ENCODE measurements at regions not wholly inside any gene's neighbourhood (a gene's known extent, or its start where the extent isn't known, plus 50 kb on each side); places are given as distances from the start of the nearest gene placed in this dataset.
"Not testable (repeated sequence)": the region's sequence is repeated elsewhere in the genome, so short reads cannot be mapped to it uniquely, and the experiment has no call there.

GRCh38 chr5:103993031-103993430 is 430.4 kb upstream of the NUDT12 start:
- CTCF ChIA-PET = no interaction called here
- no peak for DNase-seq
- Mint-ChIP-seq H3K27ac (no peak overlapping the region), H3K27me3 (ENCODE audit: low read depth) (no peaks in the 10 kb centered on the region), H3K4me3 (no peak overlapping the region), H3K9me3 (peaks cover under 1% of the 10 kb centered on the region), H3K36me3 (ENCODE audit: low read depth) (no peaks in the 10 kb centered on the region), H3K4me1 (ENCODE audit: low read depth) (no peaks in the 10 kb centered on the region)
- intact Hi-C loops (cut with micrococcal nuclease) = no loop called here

GRCh38 chr5:103990064-103990463 is 427.5 kb upstream of the NUDT12 start:
- no peaks in the 10 kb centered on the region for H3K36me3 Mint-ChIP-seq (ENCODE audit: low read depth)
- no peak overlapping the region for H3K4me3 Mint-ChIP-seq
- intact Hi-C loops (cut with micrococcal nuclease) = no loop called here
- H3K4me1 Mint-ChIP-seq (ENCODE audit: low read depth) = no peaks in the 10 kb centered on the region
- H3K27ac Mint-ChIP-seq = no peak overlapping the region
- CTCF ChIA-PET = no interaction called here
- no peak for DNase-seq
- peaks cover 5% of the 10 kb centered on the region for H3K9me3 Mint-ChIP-seq
- H3K27me3 Mint-ChIP-seq (ENCODE audit: low read depth) = no peaks in the 10 kb centered on the region

GRCh38 chr5:103981592-103981991 is 419.0 kb upstream of the NUDT12 start:
- CTCF ChIA-PET = no interaction called here
- intact Hi-C loops (cut with micrococcal nuclease) = no loop called here
- Mint-ChIP-seq H3K27me3 (ENCODE audit: low read depth) (no peaks in the 10 kb centered on the region), H3K4me3 (no peak overlapping the region), H3K9me3 (peaks cover 2% of the 10 kb centered on the region), H3K27ac (no peak overlapping the region), H3K36me3 (ENCODE audit: low read depth) (no peaks in the 10 kb centered on the region), H3K4me1 (ENCODE audit: low read depth) (no peaks in the 10 kb centered on the region)
- no peak for DNase-seq

GRCh38 chr5:103973669-103974068 is 411.1 kb upstream of the NUDT12 start:
- H3K9me3 Mint-ChIP-seq = peaks cover 19% of the 10 kb centered on the region
- CTCF ChIA-PET = no interaction called here
- no peaks in the 10 kb centered on the region for H3K36me3 Mint-ChIP-seq (ENCODE audit: low read depth)
- H3K27ac Mint-ChIP-seq = no peak overlapping the region
- no peaks in the 10 kb centered on the region for H3K27me3 Mint-ChIP-seq (ENCODE audit: low read depth)
- H3K4me3 Mint-ChIP-seq = no peak overlapping the region
- H3K4me1 Mint-ChIP-seq (ENCODE audit: low read depth) = no peaks in the 10 kb centered on the region
- intact Hi-C loops (cut with micrococcal nuclease) = no loop called here
- DNase-seq = no peak

GRCh38 chr5:103966295-103966694 is 403.7 kb upstream of the NUDT12 start:
- intact Hi-C loops (cut with micrococcal nuclease); DNase-seq; H3K36me3 Mint-ChIP-seq (ENCODE audit: low read depth); H3K4me3 Mint-ChIP-seq; H3K4me1 Mint-ChIP-seq (ENCODE audit: low read depth); H3K27ac Mint-ChIP-seq; CTCF ChIA-PET; H3K27me3 Mint-ChIP-seq (ENCODE audit: low read depth): not testable (repeated sequence)
- H3K9me3 Mint-ChIP-seq = peaks cover 22% of the 10 kb centered on the region

GRCh38 chr5:103962023-103962422 is 399.4 kb upstream of the NUDT12 start:
- no peak overlapping the region for H3K27ac Mint-ChIP-seq
- intact Hi-C loops (cut with micrococcal nuclease) = no loop called here
- DNase-seq = no peak
- CTCF ChIA-PET = no interaction called here
- peaks cover 15% of the 10 kb centered on the region for H3K9me3 Mint-ChIP-seq
- no peaks in the 10 kb centered on the region for H3K36me3 Mint-ChIP-seq (ENCODE audit: low read depth)
- H3K4me1 Mint-ChIP-seq (ENCODE audit: low read depth) = no peaks in the 10 kb centered on the region
- no peak overlapping the region for H3K4me3 Mint-ChIP-seq
- H3K27me3 Mint-ChIP-seq (ENCODE audit: low read depth) = no peaks in the 10 kb centered on the region

GRCh38 chr5:103953601-103954382 is 391.2 kb upstream of the NUDT12 start:
- DNase-seq = no peak
- CTCF ChIA-PET = no interaction called here
- Mint-ChIP-seq H3K27ac (no peak overlapping the region), H3K9me3 (peaks cover 11% of the 10 kb centered on the region), H3K27me3 (ENCODE audit: low read depth) (no peaks in the 10 kb centered on the region), H3K36me3 (ENCODE audit: low read depth) (no peaks in the 10 kb centered on the region), H3K4me3 (no peak overlapping the region), H3K4me1 (ENCODE audit: low read depth) (no peaks in the 10 kb centered on the region)
- intact Hi-C loops (cut with micrococcal nuclease) = no loop called here

GRCh38 chr5:103951776-103952175 is 389.2 kb upstream of the NUDT12 start:
- H3K27me3 Mint-ChIP-seq (ENCODE audit: low read depth) = no peaks in the 10 kb centered on the region
- DNase-seq = no peak
- intact Hi-C loops (cut with micrococcal nuclease) = no loop called here
- no peaks in the 10 kb centered on the region for H3K36me3 Mint-ChIP-seq (ENCODE audit: low read depth)
- H3K9me3 Mint-ChIP-seq = peaks cover 8% of the 10 kb centered on the region
- H3K4me1 Mint-ChIP-seq (ENCODE audit: low read depth) = no peaks in the 10 kb centered on the region
- no peak overlapping the region for H3K27ac Mint-ChIP-seq
- CTCF ChIA-PET = no interaction called here
- H3K4me3 Mint-ChIP-seq = no peak overlapping the region

GRCh38 chr5:103943230-103943629 is 380.6 kb upstream of the NUDT12 start:
- Mint-ChIP-seq H3K27ac (no peak overlapping the region), H3K27me3 (ENCODE audit: low read depth) (no peaks in the 10 kb centered on the region), H3K9me3 (no peaks in the 10 kb centered on the region), H3K4me1 (ENCODE audit: low read depth) (no peaks in the 10 kb centered on the region), H3K36me3 (ENCODE audit: low read depth) (no peaks in the 10 kb centered on the region), H3K4me3 (no peak overlapping the region)
- intact Hi-C loops (cut with micrococcal nuclease) = no loop called here
- no peak for DNase-seq
- CTCF ChIA-PET = no interaction called here

GRCh38 chr5:103942587-103943186 is 380.1 kb upstream of the NUDT12 start:
- H3K27me3 Mint-ChIP-seq (ENCODE audit: low read depth) = no peaks in the 10 kb centered on the region
- no peaks in the 10 kb centered on the region for H3K36me3 Mint-ChIP-seq (ENCODE audit: low read depth)
- H3K4me3 Mint-ChIP-seq = no peak overlapping the region
- CTCF ChIA-PET = no interaction called here
- DNase-seq = no peak
- intact Hi-C loops (cut with micrococcal nuclease) = no loop called here
- no peak overlapping the region for H3K27ac Mint-ChIP-seq
- no peaks in the 10 kb centered on the region for H3K4me1 Mint-ChIP-seq (ENCODE audit: low read depth)
- no peaks in the 10 kb centered on the region for H3K9me3 Mint-ChIP-seq

- CTCF ChIA-PET = no interaction called here
- no peak overlapping the region for H3K27ac Mint-ChIP-seq
- DNase-seq = no peak
- H3K9me3 Mint-ChIP-seq = no peaks in the 10 kb centered on the region
- no peak overlapping the region for H3K4me3 Mint-ChIP-seq
- intact Hi-C loops (cut with micrococcal nuclease) = no loop called here
- H3K36me3 Mint-ChIP-seq (ENCODE audit: low read depth) = no peaks in the 10 kb centered on the region
- H3K27me3 Mint-ChIP-seq (ENCODE audit: low read depth) = no peaks in the 10 kb centered on the region
- H3K4me1 Mint-ChIP-seq (ENCODE audit: low read depth) = no peaks in the 10 kb centered on the region
Observed at GRCh38 chr5:103941596-103941995, 379.0 kb upstream of the NUDT12 start.

GRCh38 chr5:103938146-103938695 is 375.6 kb upstream of the NUDT12 start:
- CTCF ChIA-PET = no interaction called here
- no peak overlapping the region for H3K4me3 Mint-ChIP-seq
- no peaks in the 10 kb centered on the region for H3K9me3 Mint-ChIP-seq
- H3K27ac Mint-ChIP-seq = no peak overlapping the region
- DNase-seq = no peak
- intact Hi-C loops (cut with micrococcal nuclease) = no loop called here
- no peaks in the 10 kb centered on the region for H3K4me1 Mint-ChIP-seq (ENCODE audit: low read depth)
- H3K36me3 Mint-ChIP-seq (ENCODE audit: low read depth) = no peaks in the 10 kb centered on the region
- no peaks in the 10 kb centered on the region for H3K27me3 Mint-ChIP-seq (ENCODE audit: low read depth)

- Mint-ChIP-seq H3K36me3 (ENCODE audit: low read depth) (no peaks in the 10 kb centered on the region), H3K4me3 (no peak overlapping the region), H3K4me1 (ENCODE audit: low read depth) (no peaks in the 10 kb centered on the region), H3K27ac (no peak overlapping the region), H3K9me3 (no peaks in the 10 kb centered on the region), H3K27me3 (ENCODE audit: low read depth) (no peaks in the 10 kb centered on the region)
- intact Hi-C loops (cut with micrococcal nuclease) = no loop called here
- CTCF ChIA-PET = no interaction called here
- no peak for DNase-seq
Observed at GRCh38 chr5:103929338-103930013, 366.9 kb upstream of the NUDT12 start.

Data from activated naive CD4-positive, alpha-beta T cell treated with anti-CD3 and anti-CD28 coated beads for 36 hours (primary cell).